Medulla oblongata (tissue), 1 donor: ENCODE measurements at regions not wholly inside any gene's neighbourhood (a gene's known extent, or its start where the extent isn't known, plus 50 kb on each side); places are given as distances from the start of the nearest gene placed in this dataset.

Experiments
- DNase-seq: peaks from one replicate; pipeline ENCODE4 v3.0.0-alpha.2; 2015; ENCODE audit errors: extremely low spot score

DNA sequence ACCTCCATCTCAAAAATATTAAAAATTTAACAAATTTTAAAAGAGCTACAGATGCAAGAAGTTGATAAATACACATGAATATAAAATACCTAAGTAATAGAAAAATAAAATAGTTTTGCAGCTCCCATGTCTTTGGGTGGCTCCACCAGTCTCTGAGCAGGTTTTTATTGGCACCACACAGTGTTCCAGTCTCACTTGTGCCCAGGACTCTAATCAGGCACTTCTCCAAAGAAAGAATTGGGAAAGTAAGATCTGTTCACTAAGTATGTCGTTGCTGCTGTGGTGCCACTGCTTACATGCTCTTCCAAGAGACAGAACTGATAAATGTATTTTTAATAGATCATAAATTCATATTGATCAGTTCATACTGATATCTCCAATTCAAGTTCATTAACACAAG lies 92.5 kb upstream of the ABI3BP start:
- DNase-seq = no peak

DNA sequence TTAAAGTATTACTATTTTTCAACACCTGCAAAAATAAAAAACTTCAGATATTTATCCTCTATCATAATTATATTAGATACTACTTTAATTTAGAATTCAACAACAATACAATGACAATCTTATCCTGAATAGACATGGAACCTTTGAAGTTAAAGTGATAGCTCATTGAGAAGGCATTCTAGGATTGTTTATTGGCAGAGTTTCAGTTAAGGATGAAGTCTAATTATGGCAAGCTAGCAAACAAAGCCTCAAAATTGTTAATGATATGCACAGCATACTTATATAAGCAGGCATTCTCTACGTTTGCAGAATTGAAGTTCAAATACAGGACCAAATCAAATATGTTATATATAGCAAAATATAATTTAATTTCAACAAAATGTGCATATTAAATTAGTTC lies 91.2 kb upstream of the ABI3BP start:
- DNase-seq = no peak

DNA sequence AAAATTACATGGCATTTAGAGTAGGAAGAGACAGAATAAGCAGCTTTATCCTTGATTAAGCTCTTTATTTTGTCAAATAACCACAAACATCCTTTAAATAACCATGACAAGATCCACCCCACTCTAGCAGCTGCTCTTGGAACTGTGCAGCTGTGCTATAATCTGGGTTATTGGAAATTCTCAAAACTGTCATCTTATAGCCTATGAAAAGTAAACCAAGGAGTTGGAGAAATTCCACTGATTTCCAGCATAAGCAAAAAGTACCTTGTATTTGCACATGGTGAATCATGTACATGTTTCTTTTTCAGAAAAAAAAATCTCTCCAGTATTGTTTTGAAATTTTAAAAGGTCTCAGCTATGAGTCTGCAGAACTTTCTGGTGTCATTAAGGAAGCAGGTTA lies 88.8 kb upstream of the ABI3BP start:
- no peak for DNase-seq

DNA sequence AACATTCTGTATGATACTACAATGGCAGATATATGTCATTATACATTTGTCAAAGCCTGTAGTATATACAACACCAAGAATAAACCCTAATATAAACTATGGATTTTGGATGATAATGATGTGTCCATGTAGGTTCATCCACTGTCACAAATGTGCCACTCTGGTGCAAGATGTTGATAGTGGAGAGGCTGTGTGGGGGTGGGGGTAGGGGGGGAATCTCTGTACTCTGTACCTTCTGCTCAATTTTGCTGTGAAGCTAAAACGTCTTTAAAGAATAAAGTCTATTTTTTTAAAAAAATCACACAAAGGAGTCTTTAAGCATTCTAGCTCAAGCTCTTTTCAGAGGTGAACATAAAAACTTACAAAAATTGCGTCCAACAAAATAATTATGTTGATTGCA lies 88.2 kb upstream of the ABI3BP start:
- no peak for DNase-seq

DNA sequence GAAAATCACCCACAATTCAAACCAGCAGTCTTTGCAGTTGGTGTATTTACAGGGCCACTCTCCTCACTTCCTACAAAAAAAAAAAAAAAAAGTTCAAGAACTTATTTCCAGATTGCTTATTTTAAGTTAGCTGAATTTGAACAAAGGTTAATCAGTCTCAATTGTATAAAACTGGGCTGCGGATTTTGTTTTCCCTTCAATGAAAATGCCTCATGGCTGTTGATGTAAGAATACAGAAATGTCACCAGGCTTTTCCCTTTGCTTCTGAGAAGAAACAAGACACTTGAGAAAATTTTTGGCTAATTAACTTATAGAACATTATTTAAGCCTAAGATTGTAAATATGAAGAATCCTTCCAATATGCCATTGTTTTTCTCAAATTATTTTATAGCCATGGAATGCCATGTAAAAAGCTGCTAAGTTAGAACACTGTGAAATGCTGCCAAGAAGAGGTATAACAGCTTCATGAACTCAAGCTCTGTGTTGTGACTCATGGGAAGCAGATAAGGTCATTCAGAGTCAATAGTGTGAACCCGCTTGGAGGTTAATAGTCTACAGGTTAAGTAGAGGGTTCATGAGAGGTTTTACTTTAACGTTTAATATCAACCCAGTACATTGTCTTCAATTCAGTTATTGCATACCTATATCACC lies 84.3 kb upstream of the ABI3BP start:
- DNase-seq = peak; percentile 45

DNA sequence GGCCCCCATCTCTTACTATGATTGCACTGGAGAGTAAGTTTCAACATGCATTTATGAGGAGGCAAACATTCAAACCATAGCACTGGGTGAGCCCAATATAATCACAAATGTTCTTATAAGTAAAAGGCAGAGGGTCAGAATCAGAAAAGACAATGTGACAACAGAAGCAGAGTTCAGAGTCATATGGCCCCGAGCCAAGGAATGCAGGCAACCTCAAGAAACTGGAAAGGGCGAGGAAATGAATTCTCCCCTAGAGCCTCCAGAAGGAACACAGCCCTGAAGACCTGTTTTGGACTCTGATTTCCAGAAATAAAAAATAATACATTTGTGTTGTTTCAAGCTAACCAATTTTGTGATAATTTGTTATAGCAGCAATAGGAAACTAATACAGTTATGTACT lies 81.3 kb upstream of the ABI3BP start:
- no peak for DNase-seq

DNA sequence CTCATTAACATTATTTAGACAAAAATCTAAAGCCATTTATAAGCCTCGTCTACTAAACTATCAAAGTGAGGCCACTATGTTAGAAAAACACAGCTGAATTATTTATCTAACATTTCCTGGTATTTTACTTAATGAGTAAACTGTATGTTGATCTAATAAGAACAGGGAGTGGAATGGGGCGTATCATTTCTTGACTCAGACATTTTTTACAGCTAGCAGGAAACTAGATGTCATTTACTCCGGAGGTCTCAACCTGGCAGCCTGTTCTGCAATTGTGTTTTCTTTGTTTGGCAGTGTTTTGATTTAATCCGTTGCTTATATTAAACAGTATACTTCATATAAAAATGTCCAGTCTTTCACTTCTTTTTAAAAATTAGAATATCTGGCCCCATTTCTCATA lies 79.1 kb upstream of the ABI3BP start:
- DNase-seq = no peak

DNA sequence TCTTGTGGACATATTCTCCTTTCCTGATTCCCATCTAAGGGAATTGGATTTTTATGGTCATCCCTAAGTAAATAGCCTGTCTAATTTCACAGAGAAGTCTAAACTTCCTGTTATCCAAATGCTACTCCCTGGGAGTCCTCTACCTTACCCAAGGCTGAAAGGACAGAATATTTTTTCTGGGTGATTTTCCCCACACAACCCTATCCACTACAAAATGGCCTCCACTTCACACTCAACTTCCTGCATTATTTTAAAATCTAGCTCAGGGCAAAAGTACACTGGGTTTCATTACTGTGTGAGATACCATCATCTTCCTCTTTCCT lies 77.5 kb upstream of the ABI3BP start:
- DNase-seq = no peak

DNA sequence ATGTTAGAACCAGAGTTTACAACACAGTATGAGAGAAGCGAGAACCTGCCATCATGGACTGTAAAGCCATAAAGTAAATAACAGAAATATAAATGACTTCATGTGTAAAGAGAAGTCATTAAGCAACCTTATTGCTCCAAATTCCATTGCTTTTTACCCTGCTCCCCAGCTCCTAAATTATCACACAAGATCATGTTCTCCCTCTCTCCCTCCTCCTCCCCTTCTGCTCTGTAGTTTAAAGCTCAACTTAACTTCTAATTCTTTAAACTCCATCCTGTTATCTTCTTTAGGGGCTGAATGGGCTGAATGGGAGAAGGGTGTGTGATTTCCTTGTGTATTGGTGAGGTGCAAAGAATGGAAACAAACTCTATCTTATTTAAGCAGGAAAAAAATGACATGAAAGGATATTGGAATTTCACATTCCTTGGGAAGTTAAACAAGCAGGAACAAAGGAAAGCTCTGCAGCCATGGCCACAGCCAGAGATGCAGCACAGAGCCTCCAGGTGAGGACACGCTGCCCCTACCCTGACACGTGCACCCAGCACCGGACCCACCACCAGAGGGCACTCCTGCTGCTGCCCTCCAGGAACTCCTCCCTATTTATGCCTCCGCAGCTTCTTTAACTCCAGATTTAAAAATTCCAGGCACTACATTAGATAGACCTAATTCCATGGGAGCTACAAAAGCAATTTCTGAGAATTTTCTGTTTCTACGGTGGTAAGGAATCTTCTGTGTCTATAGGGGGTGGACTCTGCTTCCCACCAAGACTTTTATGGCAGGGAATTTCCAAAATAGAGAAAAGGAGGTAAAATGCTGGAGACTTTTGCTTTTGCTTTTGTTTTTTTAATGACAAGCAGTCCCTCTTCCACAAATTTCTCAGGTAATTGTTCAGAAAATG lies 76.9 kb upstream of the ABI3BP start:
- DNase-seq = no peak

DNA sequence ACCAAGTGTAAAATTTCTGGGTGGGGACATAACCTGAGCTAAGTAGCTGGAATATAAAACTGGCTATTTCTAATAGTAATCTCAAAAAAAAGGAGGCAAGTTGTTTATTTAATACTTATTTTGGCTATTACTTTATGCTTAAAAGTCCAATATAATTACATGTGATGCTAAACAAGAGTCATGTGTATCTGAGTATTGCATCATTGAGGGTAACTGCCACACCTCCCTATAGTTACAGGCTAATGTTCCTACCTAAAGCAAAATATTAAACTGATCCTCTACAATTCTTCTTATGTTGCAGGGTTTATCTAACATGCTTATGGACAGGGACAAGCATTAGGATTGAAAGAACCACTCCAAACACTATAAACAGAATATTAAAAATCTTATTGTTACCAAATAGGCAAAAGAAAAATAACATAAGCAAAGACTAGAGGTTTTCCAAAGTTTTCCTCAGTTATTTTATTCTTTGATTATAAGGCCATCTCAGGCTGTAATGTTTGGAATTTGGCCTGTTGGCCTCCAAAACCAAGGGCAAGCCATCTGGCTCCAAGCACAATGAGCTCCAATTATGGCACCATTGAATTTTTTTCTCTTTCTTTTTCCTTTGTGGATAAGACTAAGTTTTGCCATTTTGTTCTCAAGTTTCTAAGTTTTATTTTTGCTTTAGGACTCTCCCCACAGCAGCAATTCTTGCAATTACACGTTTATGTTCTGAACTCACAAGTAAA lies 75.8 kb upstream of the ABI3BP start:
- no peak for DNase-seq

DNA sequence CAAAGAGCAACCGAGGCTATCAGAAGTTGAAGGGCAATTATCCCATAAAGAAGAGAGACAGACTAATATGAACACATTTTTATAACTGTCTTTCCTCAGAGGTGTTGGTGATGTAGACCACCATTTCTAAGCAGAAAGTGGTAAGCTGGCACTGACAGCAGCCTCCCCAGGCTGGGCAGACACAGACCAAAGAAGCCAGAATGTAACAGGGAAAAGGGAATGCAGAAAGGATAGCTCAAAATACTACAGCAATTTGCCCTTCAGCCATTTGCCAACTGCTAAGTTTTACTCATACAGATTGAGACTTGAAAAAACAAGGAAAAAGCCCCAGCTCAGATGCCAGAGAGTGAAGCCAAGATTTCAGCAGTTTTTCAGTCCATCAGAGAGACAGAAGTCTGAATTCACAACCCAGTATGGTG lies 73.5 kb upstream of the ABI3BP start:
- DNase-seq = peak; percentile 26

DNA sequence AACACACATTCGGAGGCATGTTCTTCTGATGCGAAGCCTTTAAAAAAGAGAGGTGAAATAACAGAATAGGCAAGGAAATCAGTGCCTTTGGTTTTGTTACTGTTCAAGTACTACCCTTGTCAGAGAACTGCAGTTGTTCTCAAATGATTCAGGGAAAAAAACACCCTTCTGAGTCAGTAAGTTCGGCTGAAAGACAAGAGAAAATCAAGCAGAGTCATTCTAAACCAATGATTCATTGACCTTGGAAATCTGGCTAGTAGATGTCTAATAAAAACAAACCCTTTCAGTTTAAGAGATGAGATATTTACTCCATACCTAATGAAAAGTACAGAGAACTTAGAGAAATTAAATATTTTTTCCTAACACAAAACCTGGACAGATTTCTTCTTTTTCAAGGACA lies 72.7 kb upstream of the ABI3BP start:
- DNase-seq = no peak

DNA sequence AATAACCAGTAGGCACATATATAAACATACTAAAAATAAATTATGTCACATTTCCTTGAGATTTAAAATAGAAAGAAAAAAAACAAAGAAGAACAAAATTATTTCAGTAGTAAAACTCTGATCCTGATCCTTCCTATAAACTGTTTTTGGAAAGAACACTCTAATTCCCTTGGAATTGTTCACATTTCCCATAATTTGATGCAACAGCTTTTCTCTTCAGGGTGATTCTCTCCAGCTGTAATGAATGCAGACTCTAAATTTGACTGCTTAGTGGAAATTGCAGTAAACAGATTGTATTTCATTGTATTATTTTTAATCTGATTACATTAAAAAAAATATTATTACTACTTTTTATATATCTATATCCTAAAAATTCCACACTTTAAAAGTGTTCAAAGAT lies 70.2 kb upstream of the ABI3BP start:
- no peak for DNase-seq

DNA sequence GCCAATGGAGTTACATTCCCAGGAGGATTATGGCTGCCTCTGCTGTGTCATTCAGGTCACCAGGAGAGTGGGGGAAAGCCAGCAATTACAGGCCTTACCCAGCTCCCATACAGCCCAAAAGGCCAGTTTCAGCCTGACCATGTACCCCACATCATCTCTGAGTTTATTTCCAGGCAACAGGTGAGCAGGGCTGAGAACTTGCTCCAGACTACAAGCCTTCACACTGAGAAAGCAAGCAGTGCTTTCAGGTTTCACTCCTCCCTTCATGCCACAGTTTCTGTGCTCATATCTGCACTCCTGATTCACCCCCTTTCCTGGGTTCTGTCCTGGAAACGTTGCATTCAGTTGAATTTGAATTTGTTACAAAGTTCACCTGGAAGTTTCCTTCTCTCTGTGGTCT lies 68.1 kb upstream of the ABI3BP start:
- DNase-seq = no peak

DNA sequence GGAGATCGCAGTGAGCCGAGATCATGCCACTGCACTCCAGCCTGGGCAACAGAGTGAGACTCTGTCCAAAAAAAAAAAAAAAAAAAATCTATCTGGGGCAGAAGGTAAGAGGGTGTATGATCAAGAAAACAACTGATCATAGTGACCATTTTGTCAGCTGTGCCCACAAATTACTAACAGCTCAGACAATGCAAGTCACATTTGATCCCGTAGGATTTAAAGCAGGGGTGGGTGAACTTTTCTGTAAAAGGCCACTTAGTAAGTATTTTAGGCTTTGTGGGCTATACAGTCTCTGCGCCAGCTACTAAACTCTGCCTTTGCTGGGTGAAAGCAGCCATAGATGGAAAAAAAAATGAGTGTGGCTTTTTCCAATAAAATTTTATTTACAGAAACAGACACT lies 57.6 kb upstream of the ABI3BP start:
- DNase-seq = no peak

DNA sequence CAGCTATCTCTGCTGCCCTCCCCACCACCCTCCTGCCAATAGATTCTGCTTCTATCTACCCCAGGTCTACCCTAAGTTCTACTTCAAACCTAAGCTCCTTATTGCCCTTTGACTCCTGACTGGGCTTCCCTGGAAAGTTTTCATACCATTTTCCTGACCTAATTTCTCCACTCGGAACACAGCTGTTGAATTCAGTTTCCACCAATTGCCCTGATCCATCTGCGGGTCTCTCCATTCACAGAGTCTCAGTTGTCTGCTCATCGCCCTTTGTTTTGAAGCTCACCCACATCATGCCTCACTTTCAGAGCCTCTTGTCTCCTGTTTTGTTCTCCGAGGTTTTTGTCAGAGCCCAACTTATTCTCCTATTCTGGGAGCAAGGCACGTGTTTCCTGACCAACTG lies 56.8 kb upstream of the ABI3BP start:
- no peak for DNase-seq

DNA sequence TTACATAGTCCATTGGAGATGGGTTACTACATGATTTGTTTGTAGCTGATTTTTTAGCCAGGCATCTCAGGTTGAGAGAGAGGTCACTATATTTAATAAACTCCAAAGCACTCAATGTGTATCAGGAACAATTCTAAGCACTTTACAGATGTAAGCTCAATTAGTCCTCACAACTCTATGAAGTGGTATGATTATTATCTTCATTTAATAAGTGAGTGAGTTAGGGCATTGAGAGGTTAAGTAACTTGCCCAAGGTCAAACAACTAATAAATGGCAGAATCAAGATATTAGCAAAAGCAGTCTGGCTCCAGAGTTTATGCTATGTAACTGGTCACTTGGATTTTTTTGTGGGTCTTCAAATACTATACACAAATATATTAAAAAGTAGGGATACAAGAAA lies 56.3 kb upstream of the ABI3BP start:
- DNase-seq = no peak

DNA sequence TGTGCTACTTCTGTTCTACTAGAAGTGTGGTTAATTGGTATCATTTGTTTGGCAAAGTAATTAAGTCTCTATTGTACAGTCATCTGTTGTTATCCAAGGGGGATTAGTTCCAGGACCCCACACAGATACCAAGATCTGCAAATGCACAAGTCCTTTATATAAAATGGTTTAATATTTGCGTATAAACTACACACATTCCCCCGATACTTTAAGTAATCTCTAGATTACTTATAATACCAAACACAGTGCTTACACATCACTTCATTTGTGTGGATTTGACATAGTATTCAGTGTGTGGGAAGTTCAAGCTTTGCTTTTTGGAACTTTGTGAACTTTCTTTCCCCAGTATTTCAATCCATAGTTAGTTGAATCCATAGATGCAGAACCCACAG lies 50.5 kb upstream of the ABI3BP start:
- no peak for DNase-seq

DNA sequence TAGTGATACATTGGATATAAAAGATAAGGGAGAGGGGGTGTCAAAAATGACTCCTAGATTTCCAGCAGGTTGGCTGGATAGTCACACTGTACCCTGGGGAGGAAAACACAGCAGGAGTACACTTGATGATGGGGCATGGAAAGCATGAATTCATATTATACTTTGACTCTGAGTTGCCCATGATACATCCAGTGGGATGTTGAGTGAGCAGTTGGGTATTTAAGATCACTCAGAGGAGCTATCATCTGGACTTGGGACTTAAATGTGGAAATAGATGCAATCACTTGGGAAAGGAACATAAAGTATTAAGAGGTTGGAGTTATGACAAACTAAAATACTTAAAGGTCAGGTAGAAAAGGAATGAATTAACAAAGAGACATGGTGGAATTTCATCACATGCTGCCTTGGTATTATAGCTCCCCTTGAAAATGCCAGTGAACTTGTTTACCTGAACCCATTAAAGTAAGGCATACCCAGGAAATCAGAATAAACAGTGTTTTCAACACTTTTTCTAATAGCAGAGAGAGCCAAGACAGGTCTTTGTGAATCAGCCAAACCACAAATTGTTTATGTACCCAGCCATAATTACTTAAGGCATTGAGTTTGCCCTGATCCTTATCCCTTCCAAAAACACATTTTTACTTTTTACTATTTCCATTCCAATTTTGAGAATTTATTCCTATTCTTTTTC lies 49.9 kb upstream of the ABI3BP start:
- DNase-seq = no peak
